HG03103 (cell line): ENCODE measurements at regions not wholly inside any gene's neighbourhood (a gene's known extent, or its start where the extent isn't known, plus 50 kb on each side); places are given as distances from the start of the nearest gene placed in this dataset.
"Not testable (repeated sequence)": the region's sequence is repeated elsewhere in the genome, so short reads cannot be mapped to it uniquely, and the experiment has no call there.

Source experiments
- ATAC-seq: cut with Tn5 transposase; IDR thresholded peaks from one replicate; pipeline ENCODE4 v1.9.1; 2021; ENCODE audit warnings: low read depth; ENCODE audit not compliant: unreplicated experiment

DNA sequence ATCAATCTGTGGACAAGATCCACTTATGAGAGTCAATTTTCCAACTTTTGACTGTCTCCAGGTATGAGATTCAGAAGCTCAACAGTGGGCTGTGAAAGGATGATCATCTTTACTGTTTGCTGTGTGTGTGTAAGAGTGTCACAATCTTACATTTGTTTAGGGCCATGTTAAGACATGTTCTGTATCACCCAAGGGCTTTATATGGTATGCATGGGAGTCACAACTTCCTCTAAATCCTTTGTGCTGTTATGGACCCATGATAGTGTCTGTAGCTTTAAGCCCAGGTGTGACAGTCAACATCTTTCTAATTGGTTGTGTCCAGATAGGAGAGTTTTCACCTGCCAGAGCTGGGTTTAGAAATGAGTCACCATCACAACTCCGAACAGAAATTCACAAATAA is 70.2 kb downstream of the ZNF726 start:
- ATAC-seq, result not testable (repeated sequence)

DNA sequence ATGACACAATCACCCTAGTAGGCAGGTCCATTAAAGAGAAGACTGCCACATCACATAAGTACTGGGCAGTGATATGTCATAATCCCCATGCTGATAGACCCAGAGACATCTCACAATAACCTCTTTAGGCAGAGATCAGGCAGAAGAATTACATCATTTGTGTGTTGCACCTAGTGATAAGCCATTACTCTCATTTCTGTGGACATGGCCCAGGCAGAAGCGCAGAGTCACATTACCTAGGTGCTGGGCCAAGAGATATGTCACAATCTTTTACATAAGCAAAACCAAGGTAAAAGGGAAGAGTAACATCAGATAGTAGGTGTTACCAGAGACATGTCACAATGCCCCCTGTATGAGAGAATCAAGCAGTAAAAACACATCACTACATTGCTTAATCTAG is 71.9 kb downstream of the ZNF726 start:
- no peak for ATAC-seq

DNA sequence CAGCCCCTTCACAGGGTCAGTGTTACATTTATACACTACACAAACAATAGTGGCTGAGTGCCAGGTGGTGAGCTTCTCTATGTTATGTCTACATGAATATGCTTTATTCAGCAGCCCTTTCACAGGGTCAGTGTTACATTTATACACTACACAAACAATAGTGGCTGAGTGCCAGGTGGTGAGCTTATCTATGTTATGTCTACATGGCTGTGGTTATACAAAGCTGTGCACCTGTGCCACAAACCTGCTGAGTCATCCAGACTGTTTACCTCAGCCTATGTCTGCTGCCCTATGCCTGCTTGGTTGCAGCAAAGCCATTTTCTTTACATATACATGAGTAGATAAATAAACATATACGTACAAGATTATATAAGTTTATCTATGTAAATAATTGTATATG is 76.5 kb downstream of the ZNF726 start:
- ATAC-seq, result no peak

DNA sequence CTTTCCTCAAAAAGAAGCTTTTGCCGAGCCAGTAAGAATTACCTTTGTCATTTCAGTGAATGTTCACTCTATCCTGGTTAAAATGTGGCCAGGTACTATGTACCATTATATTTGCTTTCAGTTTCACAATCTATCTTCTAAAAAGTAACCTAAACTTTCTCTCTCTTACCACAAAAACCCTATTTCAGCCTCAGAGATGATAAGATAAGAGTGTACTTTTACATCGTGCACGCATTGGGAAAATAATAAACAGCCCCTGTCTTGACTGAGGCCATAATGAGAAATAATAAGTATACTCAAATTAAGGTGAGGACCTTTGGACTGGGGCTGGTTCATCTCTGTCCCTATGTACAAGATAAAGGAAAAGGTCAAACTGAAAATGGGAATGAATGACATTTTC is 77.7 kb downstream of the ZNF726 start:
- no peak for ATAC-seq

DNA sequence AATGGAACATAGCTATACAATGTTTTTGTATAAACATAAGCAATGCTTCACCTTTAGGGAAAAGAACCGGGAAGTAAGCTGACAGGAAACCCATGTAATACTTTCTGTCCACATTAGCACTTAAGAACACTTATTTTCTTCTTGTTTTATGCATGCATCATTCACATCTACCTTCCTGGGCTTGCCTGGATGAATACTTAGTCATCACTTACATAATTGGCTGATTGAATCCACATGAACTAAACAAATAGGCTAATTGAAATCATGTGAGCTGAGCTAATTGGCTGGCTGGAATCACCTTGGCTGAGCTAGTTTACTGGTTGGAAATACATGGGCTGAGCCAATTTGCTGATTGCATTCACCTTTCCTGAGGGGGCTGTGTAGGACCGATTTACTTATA is 78.8 kb downstream of the ZNF726 start:
- ATAC-seq, result no peak

DNA sequence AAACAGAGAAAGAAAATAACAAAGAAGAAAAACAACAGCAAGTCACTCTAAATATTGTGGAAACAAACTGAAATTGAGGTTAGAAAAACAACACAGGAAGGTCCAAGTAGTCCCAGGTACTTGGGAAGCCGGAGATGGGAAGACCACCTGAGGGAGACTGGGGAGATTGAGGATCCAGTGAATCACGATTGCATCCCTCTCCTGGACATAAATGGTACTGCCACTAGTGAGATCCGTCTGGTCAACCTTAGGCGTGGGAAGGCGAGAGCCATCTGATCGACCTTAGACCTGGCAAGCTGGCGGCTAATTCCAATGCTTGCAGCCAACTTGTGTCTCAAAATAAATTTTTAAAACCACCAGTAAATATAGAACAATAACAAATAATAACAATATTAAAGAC is 81.9 kb downstream of the ZNF726 start:
- no peak for ATAC-seq

DNA sequence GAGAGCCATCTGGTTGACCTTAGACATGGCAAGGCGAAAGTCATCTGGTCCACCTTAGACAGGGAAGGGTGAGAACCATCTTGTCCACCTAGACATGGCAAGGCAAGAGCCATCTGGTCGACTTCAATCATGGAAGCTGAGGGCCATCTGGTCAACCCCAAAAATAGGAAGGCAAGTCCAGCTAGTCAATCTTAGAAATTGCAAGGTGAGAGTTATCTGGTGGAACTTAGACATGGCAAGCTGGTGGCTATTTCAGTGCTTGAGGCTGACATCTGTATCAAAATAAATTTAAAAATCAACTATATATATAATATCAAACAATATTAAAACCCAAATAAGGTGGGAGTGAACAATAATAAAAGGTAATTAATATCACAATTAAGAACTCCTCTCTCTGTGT is 83.9 kb downstream of the ZNF726 start:
- ATAC-seq, result no peak

DNA sequence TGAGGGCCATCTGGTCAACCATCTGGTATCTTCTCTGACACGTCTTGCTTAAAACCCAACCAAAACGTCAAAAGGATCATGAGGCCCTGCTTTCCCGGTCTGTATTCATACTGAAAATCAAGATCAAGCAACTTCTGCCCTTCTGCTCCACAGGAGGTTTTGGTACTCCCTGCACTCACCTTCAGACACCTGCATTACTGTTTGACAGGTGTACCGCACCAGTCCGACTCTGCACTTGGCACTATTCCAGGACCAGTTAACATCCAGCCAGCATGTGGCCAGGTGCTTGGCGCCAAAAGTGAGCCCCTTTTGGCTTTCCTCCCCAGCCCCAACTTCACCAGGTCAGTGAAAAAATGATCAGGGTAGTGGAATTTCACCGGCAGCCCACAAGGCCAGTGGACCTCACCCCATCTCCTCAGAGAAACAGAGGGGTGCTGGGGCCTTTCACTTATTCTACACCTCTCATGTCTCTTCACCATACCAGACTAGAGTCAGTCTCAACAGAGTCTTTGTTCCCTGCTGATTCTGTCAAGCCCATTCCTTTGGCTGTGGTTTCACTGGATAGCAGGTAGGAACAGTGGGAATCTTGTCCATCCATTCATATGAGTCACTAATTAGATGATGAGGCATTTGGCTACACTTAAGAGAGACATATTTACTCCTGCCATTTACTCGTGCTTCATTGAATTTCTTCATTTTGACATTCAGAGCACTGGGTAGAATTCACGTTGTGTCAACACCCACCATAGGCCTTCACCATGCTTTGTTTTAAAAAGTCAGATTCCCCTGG is 85.3 kb downstream of the ZNF726 start:
- ATAC-seq, result no peak

DNA sequence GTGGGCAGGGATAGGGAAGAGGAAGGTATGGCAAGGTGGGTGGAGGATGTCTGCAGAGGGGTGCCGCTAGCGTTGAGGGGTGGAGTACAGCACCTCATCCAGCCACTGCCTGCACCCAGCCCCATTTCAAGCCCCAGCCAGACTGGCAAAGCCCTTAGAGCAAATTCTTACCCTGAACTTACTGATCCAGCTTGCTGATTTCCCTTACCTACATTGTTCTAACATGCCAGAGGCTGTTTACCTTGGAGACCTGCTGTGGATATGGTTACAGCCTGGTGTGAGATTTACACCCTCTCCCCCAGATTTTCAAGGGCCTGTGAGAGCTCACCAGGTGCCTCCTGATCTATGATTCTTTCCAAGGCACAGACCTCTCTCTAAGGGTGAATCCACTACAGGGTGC is 86.0 kb downstream of the ZNF726 start:
- no peak for ATAC-seq

DNA sequence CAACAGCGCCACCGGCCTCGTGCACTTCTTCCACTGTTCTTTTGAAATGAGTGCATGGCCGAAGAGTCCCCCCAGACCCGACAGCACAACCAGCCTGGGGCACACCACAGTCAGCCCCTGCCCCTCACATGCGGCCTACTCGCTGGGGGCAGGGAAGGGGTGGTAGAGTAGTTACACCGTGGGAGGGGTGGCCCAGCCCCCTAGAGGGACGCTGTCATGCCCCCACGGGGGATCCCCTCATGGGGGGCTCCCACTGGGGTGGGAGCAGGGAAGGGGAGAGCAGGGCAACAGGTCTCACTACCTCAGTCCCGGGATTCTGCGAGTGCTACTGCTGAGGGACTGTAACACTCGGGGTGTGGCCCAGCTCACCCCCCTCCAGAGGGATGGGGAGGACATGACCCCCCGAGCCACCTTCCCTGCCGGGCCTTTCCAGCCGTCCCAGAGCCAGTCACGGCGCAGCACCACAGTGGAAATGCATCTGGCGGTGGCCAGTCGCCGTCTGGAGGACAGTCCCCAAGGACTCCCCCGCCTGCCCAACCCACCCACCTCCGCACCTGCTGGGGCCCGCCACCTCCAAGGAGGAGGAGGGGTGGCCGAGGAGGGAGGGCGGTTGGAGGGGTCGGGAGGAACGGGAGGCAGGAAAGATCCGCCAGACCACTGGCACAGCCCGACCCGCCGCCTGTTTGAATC is 84.6 kb upstream of the ZNF254 start:
- ATAC-seq, result no peak

DNA sequence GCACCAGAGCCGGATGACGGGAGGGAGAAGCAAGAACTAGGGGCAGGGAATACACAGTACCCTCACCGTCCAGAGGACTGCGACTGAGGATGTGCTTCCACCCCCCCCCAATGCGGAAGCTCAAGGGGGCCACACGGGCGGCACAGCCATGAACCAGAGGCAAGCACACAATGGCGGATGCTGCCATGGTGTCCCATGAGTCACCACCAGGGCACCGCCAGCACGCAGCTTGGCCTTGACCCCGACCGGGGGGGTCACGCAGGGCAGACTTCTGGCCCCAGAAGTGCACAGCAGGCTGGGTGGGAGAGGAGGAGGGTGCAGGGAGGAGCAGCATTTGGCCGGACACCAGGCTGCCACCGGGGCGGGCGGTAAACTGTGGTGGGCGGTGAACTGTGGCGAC is 83.5 kb upstream of the ZNF254 start:
- no peak for ATAC-seq

DNA sequence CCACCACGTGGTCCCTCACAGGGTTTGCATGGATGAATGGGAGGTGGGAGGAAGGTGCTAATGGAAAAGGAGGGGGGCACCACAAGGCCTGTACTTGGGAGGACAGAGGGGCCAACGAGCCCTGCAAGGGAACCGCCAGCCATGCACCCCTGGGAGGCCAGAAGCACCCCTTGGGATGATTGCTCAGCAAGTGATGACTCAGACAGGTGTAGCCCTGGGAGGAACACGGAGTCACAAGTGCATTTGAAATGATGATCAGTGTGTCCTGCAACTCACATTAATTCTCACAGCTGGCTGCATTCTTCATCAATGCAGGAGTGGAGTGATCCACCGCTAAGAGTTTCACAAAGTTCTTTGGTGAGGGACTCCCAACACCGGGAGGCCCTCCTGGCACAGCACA is 82.8 kb upstream of the ZNF254 start:
- no peak for ATAC-seq

DNA sequence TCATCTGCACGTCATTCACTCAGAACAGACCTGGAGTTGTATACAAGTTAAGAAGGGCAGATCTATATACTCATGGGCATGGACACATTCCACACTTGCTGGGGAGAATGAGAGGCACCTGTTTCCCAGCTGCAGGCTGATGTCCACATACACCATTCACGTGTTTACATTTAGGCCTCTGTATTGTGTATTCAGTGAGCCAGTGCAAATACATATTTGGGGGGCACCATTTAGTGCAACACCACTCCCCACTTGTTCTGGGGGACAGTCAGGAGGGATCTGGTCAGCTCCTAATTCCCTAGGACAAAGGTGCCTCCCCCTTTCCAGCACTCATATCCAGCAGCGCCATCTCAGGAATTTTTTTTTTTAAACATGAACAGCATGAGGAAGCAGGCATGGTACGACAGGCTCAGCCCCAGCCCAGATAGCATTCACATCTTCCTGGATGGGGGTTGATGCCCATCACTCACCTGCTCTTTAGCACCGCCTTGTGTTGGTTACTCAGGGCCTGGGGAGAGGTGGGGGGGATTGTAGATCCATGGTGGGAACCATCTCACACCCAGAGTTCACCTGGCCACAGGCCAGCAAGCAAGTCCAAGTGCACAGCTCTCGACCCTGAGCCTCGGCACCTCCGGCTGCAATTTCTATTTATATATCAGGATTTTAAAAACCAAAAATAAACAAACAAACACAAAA is 56.9 kb upstream of the ZNF254 start:
- ATAC-seq, result no peak

DNA sequence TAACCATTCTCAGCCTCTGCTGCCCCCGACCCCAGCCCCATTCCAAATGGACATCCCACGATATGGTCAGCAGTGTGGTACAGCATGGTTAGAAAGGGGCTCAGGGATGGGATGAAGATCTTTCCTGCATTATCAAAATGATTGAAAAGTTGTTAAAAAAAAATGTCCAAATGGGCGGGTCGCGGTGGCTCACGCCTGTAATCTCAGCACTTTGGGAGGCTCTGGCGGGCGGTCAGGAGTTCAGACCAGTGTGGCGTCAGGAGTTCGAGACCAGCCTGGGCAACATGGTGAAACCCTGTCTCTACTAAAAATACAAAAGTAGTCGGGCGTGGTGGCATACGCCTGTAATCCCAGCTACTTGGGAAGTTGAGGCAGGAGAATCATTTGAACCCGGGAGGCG is 54.3 kb upstream of the ZNF254 start:
- ATAC-seq, result no peak

DNA sequence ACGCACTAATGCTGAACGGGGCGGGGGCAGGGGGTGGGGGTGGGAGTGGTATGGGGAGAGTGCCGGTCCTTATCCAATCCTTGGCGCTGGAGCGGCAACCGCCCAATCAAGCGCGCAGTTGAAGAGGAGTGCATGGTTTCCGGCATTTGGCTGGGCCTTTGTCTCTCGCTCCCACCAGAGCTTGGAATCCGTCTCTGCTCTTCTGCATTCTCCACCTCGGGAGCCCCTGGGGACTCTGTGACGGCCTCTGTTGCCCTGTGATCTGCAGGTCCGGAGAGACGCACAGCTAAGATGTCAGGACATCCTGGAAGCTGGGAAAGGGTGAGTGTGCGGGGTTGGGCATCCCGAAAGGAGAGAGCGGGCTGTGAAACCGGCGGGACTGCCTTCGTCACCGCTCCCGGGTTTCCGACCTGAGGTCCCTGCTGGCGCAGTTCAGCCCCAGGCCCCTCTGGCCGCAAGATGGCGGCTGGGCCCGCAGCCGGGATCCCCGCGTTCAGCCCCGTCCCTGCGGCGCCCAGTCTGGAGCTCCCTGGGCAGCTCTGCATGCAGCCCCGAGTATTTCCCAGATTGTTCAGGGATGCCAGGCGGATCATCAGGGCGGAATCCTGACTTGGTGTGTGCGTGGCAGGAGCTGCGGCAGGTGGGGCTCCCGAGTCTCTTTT is 53.6 kb upstream of the ZNF254 start:
- ATAC-seq, result peak; percentile 95

DNA sequence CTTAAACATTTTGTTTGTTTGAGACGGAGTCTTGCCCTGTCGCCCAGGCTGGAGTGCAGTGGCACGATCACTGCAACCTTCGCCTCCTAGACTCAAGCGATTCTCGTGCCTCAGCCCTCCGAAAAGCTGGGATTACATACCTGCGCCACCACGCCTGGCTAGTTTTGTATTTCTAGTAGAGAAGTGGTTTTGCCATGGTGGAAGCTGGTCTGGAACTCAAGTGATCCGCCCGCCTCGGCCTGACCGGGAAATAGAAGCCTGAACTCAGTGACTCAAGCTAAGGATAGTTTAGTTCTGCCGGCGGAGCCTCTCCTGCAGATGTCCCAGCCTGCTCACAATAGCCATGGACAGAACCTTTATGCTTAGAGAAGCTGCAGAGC is 53.0 kb upstream of the ZNF254 start:
- peak; percentile 14 for ATAC-seq

DNA sequence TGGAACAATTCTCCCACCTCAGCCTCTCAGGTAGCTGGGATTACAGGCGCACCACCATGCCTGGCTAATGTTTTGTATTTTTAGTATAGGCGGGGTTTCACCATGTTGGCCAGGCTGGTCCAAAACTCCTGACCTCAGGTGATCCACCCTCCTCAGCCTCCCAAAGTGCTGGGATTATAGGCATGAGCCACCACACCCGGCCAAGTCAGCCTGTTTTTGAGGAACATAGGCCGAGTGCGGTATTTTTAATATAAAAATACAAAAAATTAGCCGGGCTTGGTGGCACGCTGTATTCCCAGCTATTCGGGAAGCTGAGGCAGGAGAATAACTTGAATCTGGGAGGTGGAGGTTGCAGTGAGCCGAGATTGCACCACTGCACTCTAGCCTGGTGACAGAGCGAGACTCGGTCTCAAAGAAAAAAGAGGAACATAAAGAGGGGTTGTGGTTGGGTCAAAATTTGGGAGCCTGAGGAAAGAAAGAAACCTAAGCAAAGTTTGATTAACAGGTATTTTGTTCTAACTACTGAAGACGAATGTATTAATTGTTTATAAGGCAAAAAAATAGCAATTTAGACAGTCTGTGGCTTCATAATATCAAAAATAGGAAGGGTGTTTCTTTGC is 51.6 kb upstream of the ZNF254 start:
- ATAC-seq, result not testable (repeated sequence)
